ENCODE measurements at regions not wholly inside any gene's neighbourhood (a gene's known extent, or its start where the extent isn't known, plus 50 kb on each side); places are given as distances from the start of the nearest gene placed in this dataset.

- Histone ChIP-seq H3K27me3 (ENCODE audit: control insufficient read depth, insufficient read depth, low read length) (no peaks in the 10 kb centered on the region), H3K27ac (ENCODE audit: low read depth, low read length) (no peak overlapping the region), H3K4me3 (ENCODE audit: low read depth, low read length) (no peak overlapping the region), H3K9me3 (ENCODE audit: control insufficient read depth, insufficient read depth, low read length) (peaks cover 8% of the 10 kb centered on the region; the same call in 1 of the 2 replicates)
- no peak for TF ChIP-seq CTCF (IDR thresholded peaks at IDR 0.05; ENCODE audit: low read depth, low read length)
- CTCF ChIA-PET: interaction anchor here (1.0 to 1.7 kb wide), 3 partner anchors 9 to 30 kb away, joined by 3 to 4 read pairs (median 4); no protein-coding TSS in a partner anchor
- POLR2A ChIA-PET: no interaction called here
- DNase-seq (ENCODE audit: low read depth, low spot score): no peak
Measured at GRCh38 chr14:86902176-86902950, 1090.6 kb downstream of the GALC start.

GRCh38 chr14:86897704-86898513 lies 1095.1 kb downstream of the GALC start:
- DNase-seq (ENCODE audit: low read depth, low spot score): no peak
- ChIA-PET CTCF (no interaction called here), POLR2A (no interaction called here)
- H3K27me3 ChIP-seq (ENCODE audit: control insufficient read depth, insufficient read depth, low read length): no peaks in the 10 kb centered on the region
- H3K9me3 ChIP-seq (ENCODE audit: control insufficient read depth, insufficient read depth, low read length): no peaks in the 10 kb centered on the region
- H3K4me3 ChIP-seq (ENCODE audit: low read depth, low read length): no peak overlapping the region
- H3K27ac ChIP-seq (ENCODE audit: low read depth, low read length): no peak overlapping the region
- TF ChIP-seq CTCF (IDR thresholded peaks at IDR 0.05; ENCODE audit: low read depth, low read length): no peak

GRCh38 chr14:86897224-86897623 lies 1095.8 kb downstream of the GALC start:
- ChIA-PET CTCF (interaction anchor here (0.9 kb wide), 1 partner anchor 18 kb away, joined by 3 read pairs; no protein-coding TSS in a partner anchor), POLR2A (no interaction called here)
- Histone ChIP-seq H3K27ac (ENCODE audit: low read depth, low read length) (no peak overlapping the region), H3K27me3 (ENCODE audit: control insufficient read depth, insufficient read depth, low read length) (no peaks in the 10 kb centered on the region), H3K4me3 (ENCODE audit: low read depth, low read length) (no peak overlapping the region), H3K9me3 (ENCODE audit: control insufficient read depth, insufficient read depth, low read length) (no peaks in the 10 kb centered on the region)
- no peak for DNase-seq (ENCODE audit: low read depth, low spot score)
- TF ChIP-seq CTCF (IDR thresholded peaks at IDR 0.05; ENCODE audit: low read depth, low read length): no peak

- CTCF ChIA-PET: interaction anchor here (0.9 kb wide), 2 partner anchors 11 to 18 kb away, joined by 3 read pairs; no protein-coding TSS in a partner anchor
- POLR2A ChIA-PET: no interaction called here
- no peak for DNase-seq (ENCODE audit: low read depth, low spot score)
- no peak overlapping the region for H3K27ac ChIP-seq (ENCODE audit: low read depth, low read length)
- H3K9me3 ChIP-seq (ENCODE audit: control insufficient read depth, insufficient read depth, low read length): no peaks in the 10 kb centered on the region
- no peaks in the 10 kb centered on the region for H3K27me3 ChIP-seq (ENCODE audit: control insufficient read depth, insufficient read depth, low read length)
- no peak for TF ChIP-seq CTCF (IDR thresholded peaks at IDR 0.05; ENCODE audit: low read depth, low read length)
- no peak overlapping the region for H3K4me3 ChIP-seq (ENCODE audit: low read depth, low read length)
Measured at GRCh38 chr14:86896701-86897100, 1096.3 kb downstream of the GALC start.

Data from AG04450 (cell line).